ENCODE measurements at regions not wholly inside any gene's neighbourhood (a gene's known extent, or its start where the extent isn't known, plus 50 kb on each side); places are given as distances from the start of the nearest gene placed in this dataset.

DNA sequence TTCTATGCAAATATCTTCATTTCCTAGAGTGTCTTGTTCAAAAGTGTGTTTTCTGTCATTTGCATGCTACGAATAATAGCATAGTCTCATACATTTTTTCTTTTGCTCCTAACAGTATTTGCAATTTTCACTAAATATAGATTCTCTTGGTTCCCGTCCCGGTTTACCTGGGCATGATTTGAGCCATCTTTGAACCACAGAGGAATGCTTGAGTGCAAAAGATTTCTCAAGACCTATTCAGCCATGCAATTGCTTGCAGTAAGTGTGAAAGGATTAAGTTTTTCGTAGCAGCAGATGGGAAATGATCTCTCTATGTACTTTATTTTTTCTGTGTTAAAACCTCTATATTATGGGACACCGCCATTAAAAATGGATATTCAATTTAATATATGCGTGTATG, 733.0 kb downstream of the ZPLD1 start:
- Histone ChIP-seq H3K4me3 (no peak overlapping the region), H3K27ac (ENCODE audit: low read depth in 1 of 2, low read length in 1 of 2) (no peak overlapping the region), H3K36me3 (ENCODE audit: control insufficient read depth in 4 of 4, insufficient read depth in 4 of 4, low read length in 4 of 4) (no peaks in the 10 kb centered on the region), H3K9ac (ENCODE audit: insufficient read depth in 1 of 2, low read length in 2 of 2) (no peak overlapping the region), H3K4me1 (ENCODE audit: control insufficient read depth in 5 of 5, insufficient read depth in 5 of 5, low read length in 5 of 5) (no peaks in the 10 kb centered on the region), H3K9me3 (ENCODE audit: control insufficient read depth in 4 of 4, insufficient read depth in 3 of 4, low read length in 3 of 4) (no peaks in the 10 kb centered on the region), H3K27me3 (ENCODE audit: control insufficient read depth in 3 of 3, insufficient read depth in 3 of 3, low read length in 2 of 3) (no peaks in the 10 kb centered on the region)
- 84 to 85% methylated on average over 6 of the region's 6 CpGs for WGBS, 2 donors
- TF ChIP-seq, protein P1, sequence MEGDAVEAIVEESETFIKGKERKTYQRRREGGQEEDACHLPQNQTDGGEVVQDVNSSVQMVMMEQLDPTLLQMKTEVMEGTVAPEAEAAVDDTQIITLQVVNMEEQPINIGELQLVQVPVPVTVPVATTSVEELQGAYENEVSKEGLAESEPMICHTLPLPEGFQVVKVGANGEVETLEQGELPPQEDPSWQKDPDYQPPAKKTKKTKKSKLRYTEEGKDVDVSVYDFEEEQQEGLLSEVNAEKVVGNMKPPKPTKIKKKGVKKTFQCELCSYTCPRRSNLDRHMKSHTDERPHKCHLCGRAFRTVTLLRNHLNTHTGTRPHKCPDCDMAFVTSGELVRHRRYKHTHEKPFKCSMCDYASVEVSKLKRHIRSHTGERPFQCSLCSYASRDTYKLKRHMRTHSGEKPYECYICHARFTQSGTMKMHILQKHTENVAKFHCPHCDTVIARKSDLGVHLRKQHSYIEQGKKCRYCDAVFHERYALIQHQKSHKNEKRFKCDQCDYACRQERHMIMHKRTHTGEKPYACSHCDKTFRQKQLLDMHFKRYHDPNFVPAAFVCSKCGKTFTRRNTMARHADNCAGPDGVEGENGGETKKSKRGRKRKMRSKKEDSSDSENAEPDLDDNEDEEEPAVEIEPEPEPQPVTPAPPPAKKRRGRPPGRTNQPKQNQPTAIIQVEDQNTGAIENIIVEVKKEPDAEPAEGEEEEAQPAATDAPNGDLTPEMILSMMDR (IDR thresholded peaks at IDR 0.05; ENCODE audit: control extremely low read depth, extremely low read depth): no peak
- ATAC-seq (ENCODE audit: insufficient read depth, low FRiP score): no peak
- DNase-seq: no peak

DNA sequence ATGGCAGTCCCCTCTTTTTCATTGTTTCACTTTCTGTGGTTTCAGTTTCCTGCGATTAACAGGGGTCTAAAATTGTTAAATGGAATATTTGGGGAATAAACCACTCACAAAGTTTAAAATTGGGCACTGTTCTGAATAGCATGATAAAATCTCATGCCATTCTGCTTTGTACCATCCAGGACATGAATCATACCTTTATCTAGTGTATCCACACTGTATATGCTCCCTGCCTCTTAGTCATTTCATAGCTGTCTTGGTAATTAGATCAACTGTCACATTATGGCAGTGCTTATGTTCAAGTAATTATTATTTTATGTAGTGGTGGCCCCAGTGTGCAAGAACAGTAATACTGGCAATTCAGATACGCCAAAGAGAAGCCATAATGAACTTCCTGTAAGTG, 734.5 kb downstream of the ZPLD1 start:
- H3K4me3 ChIP-seq: no peak overlapping the region
- WGBS, 2 donors: 87 to 93% methylated on average over 2 of the region's 2 CpGs

DNA sequence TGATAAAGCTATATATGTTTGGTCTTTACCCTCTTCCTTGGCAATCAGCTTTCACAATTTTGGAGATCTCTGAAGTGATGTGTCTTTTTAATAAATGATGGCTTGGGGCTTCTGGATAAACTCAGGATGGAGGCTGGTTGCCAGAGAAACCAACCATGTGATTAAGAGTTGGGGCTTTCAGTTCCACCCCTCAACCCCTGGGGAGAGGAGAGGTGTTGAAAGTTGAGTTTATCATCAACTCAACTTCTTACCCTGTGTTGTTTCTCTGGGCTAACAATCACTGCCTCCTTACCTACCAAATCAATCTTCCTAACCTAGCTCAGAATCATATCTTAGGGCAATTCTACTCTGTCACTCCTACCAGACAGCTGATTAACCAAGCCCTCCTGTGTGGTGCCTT, 735.8 kb downstream of the ZPLD1 start:
- no peak for DNase-seq
- no peak for ATAC-seq (ENCODE audit: insufficient read depth, low FRiP score)

More for the DNA sequence above, 734.5 kb downstream of the ZPLD1 start:
- DNase-seq (no peak), ATAC-seq (ENCODE audit: insufficient read depth, low FRiP score) (no peak)
- Histone ChIP-seq H3K36me3 (ENCODE audit: control insufficient read depth in 4 of 4, insufficient read depth in 4 of 4, low read length in 4 of 4) (no peaks in the 10 kb centered on the region), H3K27me3 (ENCODE audit: control insufficient read depth in 3 of 3, insufficient read depth in 3 of 3, low read length in 2 of 3) (no peaks in the 10 kb centered on the region), H3K9me3 (ENCODE audit: control insufficient read depth in 4 of 4, insufficient read depth in 3 of 4, low read length in 3 of 4) (no peaks in the 10 kb centered on the region), H3K9ac (ENCODE audit: insufficient read depth in 1 of 2, low read length in 2 of 2) (no peak overlapping the region), H3K4me1 (ENCODE audit: control insufficient read depth in 5 of 5, insufficient read depth in 5 of 5, low read length in 5 of 5) (no peaks in the 10 kb centered on the region), H3K27ac (ENCODE audit: low read depth in 1 of 2, low read length in 1 of 2) (no peak overlapping the region)
- TF ChIP-seq, protein P1 (IDR thresholded peaks at IDR 0.05; ENCODE audit: control extremely low read depth, extremely low read depth): no peak

DNA sequence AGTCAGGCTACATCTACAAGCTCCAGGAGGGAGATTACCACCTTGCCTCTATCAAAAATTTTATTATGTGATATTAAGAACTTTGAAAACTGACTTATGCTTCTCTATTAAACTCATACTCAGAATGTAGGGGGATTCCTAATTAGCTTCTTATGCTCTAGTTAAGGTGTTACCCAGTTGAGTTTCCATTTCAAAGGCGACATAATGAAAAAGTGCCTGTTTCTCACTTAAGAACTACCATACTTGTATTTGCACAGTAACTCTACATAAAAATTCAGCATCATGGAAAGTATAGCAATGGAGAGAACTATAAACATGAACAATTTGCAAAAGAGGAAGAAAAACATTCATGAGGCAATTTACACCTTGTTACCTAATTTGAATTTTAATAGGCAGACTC, 739.1 kb downstream of the ZPLD1 start:
- DNase-seq (no peak), ATAC-seq (ENCODE audit: insufficient read depth, low FRiP score) (no peak)
- H3K36me3 ChIP-seq (ENCODE audit: control insufficient read depth in 4 of 4, insufficient read depth in 4 of 4, low read length in 4 of 4): no peaks in the 10 kb centered on the region
- H3K4me3 ChIP-seq: no peak overlapping the region
- no peaks in the 10 kb centered on the region for H3K27me3 ChIP-seq (ENCODE audit: control insufficient read depth in 3 of 3, insufficient read depth in 3 of 3, low read length in 2 of 3)
- H3K9me3 ChIP-seq (ENCODE audit: control insufficient read depth in 4 of 4, insufficient read depth in 3 of 4, low read length in 3 of 4): no peaks in the 10 kb centered on the region
- no peak overlapping the region for H3K27ac ChIP-seq (ENCODE audit: low read depth in 1 of 2, low read length in 1 of 2)
- WGBS, 2 donors: 93 to 100% methylated on average over 1 of the region's 1 CpG
- TF ChIP-seq, protein P1 (IDR thresholded peaks at IDR 0.05; ENCODE audit: control extremely low read depth, extremely low read depth): no peak
- H3K9ac ChIP-seq (ENCODE audit: insufficient read depth in 1 of 2, low read length in 2 of 2): no peak overlapping the region
- no peaks in the 10 kb centered on the region for H3K4me1 ChIP-seq (ENCODE audit: control insufficient read depth in 5 of 5, insufficient read depth in 5 of 5, low read length in 5 of 5)

More for the DNA sequence above, 735.8 kb downstream of the ZPLD1 start:
- TF ChIP-seq, protein P1 (IDR thresholded peaks at IDR 0.05; ENCODE audit: control extremely low read depth, extremely low read depth): no peak
- Histone ChIP-seq H3K4me3 (no peak overlapping the region), H3K9me3 (ENCODE audit: control insufficient read depth in 4 of 4, insufficient read depth in 3 of 4, low read length in 3 of 4) (no peaks in the 10 kb centered on the region), H3K27me3 (ENCODE audit: control insufficient read depth in 3 of 3, insufficient read depth in 3 of 3, low read length in 2 of 3) (no peaks in the 10 kb centered on the region), H3K4me1 (ENCODE audit: control insufficient read depth in 5 of 5, insufficient read depth in 5 of 5, low read length in 5 of 5) (no peaks in the 10 kb centered on the region), H3K27ac (ENCODE audit: low read depth in 1 of 2, low read length in 1 of 2) (no peak overlapping the region), H3K36me3 (ENCODE audit: control insufficient read depth in 4 of 4, insufficient read depth in 4 of 4, low read length in 4 of 4) (no peaks in the 10 kb centered on the region), H3K9ac (ENCODE audit: insufficient read depth in 1 of 2, low read length in 2 of 2) (no peak overlapping the region)

All from lung (tissue), 11 donors.